IPS-11a (cell line): ENCODE measurements at regions not wholly inside any gene's neighbourhood (a gene's known extent, or its start where the extent isn't known, plus 50 kb on each side); places are given as distances from the start of the nearest gene placed in this dataset.

Experiments
- H3K4me3 ChIP-seq: one replicate; pipeline ENCODE4 v1.5.1; 2013; ENCODE audit warnings: low read depth, low read length, control low read depth

DNA sequence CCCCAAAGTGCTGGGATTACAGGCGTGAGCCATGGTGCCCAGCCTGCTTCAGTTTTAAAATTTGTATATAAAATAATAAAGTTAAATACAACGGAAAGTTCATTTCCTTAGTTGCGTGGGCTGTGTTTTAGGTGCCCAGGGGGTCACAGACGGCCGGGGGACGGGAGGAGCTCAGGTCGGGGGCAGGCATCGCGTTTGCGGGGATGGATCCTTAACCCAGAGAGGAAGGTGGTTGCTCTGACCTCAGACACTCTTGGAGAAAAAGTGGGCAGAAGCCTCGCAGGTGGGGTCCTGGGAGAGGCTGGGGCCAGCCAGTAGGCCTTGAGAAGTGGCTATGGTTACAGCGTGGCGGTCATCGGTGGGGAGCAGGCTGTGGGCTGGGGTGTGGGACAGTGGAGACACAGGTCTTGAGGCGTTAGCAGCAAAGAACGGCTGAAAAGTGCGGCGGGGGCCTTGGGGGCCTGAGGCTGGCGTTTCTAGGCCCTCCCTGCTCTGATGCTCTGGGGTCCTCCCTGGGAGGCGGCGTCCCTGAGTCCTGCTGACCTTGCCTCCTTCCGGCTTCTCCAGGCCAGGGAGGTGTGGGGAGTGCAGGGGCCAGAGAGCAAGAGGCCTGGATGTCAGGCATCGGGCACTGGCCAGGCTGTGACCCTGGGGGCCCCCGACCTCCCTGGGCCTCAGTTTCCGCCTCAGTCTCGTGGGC, 54.4 kb downstream of the UNCX start:
- no peak overlapping the region for H3K4me3 ChIP-seq

DNA sequence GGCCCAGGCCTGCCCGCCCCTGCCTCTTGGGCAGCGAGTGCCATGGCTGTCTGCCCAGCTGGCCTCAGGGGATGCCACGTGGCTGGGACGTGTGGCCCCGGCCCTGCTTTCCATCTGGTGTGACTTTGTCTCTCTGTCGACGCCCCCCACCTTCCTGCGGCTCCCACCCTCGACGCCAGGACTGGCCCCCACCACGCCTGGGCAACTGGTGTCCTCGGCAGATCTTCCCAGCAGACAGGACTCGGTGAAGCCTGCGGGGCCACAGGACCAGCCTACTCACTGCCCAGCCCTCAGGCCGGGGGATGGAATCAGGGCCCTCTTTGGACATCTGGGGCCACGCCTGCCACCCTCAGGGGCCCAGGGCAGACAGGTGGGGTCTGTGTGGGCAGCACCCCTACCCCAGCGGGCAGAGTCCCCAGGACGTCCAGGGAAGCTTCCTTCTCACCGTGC, 55.1 kb downstream of the UNCX start:
- no peak overlapping the region for H3K4me3 ChIP-seq

DNA sequence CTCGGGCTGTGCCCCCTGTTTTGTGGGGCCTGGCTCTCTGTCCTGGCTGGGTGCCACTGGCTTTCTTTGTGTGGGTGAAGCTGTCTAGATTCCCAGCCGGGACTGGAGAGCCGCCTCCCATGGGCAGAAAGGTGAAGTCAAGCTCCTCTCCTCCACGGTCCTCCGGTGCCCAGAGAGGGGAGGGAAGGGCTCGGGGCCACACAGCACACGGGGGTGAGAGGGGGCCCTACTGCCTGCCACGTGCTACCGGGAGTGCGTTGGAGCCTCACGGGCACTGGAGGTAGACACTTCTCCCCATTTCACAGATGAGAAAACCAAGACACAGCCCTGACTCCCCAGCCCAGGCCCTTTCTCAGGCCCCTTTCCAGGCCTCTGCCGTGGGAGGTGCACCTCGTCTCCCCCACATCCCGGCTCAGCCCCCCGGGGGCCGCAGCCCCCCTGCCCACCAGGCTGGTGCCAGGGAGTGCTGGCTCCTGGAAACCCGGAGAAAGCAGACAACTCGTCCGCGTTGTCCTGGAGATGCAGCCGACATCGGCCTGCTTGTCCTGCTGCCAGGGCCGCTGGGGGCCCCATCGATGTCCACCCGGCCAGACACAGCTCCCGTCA, 55.8 kb downstream of the UNCX start:
- H3K4me3 ChIP-seq = no peak overlapping the region

DNA sequence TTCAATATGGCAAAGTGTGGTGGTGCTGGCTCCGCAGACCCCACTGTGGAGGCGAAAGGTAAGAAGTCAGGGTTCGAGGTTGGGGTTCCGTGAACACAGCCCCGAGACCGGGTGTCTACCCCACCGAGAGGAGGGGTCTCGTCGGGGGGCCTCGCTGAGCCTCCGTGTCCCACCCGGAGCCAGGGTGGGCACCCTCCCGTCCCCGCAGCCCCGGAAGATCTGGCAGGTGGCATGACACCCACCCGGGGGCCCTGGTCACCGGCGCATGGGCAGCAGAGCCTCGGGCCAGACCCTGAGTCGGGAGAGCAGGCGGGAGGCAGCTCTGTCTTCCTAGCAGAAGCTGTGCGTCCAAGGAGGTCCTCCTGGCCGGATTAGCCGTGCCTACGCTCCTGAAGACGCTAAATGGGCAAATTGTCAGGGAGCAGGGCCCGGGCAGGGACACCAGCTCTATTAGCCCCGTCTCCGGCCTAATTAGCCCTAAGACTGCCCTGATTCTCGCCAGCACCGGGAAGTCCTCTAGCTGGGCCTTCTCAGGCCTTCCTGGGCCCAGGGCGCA, 56.4 kb downstream of the UNCX start:
- H3K4me3 ChIP-seq = no peak overlapping the region

DNA sequence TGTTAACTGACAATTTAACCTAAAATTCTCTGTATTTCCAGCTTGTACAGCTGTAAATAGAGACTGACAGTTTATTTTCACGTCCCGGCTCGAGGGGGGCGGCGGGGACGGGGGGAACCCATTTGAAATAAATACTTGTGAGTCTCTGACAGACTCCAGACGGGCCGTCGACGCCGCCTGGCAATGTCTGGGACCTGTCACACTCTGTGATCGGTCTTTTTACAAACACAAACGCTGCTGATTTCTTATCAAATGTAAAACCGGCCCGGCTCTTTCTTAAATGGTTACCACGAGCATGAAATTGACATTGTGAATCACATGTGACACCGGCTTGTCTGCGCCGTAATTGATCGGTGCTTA, 57.0 kb downstream of the UNCX start:
- no peak overlapping the region for H3K4me3 ChIP-seq

DNA sequence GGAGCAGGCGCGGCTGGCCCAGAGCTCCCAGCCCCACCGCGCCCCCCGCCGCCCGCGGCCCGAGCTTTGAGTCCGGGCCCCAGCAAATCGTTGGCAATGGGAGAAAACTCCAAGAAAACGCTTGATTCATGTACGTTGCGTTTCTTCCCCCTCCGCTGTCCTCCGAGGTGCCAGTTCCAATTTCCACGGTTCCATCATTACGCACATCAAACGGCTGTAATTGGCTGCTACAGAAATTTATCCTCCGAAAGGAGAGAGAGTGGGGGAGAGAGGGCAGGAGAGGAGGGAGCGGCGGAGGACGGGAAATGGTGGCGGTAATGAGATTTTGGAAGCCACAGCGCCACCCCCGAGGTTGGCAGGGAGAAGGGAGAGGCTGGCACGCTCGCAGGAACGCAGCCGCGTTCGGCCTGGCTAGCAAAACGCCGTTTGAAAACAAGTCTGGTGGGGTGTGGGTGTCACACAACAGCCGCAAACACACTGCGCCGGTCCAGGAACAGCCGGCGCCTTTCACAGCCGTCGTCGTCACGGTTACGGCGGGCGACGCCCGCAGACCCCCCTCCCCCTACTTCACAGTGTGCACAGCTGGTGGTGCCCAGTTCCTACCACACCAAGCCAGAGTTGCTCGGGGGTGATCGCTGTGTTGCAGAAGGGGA, 57.5 kb downstream of the UNCX start:
- H3K4me3 ChIP-seq = no peak overlapping the region

DNA sequence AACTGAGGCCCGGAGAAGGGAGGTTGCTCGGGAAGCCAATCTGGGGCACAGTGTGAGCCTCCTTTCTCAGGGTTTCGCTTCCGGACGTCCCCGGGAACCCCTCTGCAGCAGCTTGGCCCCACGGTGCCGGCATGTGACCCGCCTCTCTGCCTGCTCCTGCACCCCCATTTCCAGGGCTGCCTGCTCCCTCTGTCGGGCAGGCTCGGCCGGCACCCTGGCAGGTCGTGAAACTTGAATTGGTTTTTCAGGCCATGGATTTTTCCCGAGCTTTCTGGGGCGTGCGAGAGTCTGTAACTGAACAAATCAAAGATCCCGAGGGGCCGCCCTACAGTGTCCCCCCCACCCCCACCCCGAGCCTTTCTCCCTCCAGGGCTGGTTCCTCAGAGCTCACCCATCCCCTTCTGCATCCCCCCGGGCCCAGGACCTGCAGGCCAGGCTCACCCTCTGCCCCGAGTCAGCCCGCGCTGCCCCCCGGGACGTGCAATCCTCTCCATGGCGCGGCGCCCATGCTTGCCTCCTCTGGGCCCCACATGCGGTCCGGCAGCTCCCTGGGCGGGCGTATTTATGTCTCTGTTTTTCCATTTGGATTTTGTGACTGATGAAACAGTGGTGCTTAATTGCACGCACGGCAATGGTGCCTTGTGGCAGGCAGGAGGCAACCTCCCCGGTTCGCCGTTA, 58.1 kb downstream of the UNCX start:
- no peak overlapping the region for H3K4me3 ChIP-seq

DNA sequence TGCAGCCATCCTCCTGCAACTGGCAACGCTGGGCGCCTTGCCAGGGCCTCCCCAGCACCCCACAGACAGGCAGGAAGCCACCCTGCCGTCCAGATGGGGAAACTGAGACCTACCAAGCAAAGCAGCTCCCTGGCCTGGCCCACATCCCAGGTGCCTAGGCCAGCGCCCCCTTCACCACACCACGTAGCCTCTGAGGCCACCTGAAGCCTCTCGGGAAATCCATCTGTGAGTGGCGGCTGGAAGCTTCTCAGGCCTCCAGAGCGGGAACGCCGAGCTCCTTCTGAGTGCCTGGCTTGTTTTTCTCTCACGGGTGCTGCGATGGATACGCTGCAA, 58.7 kb downstream of the UNCX start:
- no peak overlapping the region for H3K4me3 ChIP-seq

DNA sequence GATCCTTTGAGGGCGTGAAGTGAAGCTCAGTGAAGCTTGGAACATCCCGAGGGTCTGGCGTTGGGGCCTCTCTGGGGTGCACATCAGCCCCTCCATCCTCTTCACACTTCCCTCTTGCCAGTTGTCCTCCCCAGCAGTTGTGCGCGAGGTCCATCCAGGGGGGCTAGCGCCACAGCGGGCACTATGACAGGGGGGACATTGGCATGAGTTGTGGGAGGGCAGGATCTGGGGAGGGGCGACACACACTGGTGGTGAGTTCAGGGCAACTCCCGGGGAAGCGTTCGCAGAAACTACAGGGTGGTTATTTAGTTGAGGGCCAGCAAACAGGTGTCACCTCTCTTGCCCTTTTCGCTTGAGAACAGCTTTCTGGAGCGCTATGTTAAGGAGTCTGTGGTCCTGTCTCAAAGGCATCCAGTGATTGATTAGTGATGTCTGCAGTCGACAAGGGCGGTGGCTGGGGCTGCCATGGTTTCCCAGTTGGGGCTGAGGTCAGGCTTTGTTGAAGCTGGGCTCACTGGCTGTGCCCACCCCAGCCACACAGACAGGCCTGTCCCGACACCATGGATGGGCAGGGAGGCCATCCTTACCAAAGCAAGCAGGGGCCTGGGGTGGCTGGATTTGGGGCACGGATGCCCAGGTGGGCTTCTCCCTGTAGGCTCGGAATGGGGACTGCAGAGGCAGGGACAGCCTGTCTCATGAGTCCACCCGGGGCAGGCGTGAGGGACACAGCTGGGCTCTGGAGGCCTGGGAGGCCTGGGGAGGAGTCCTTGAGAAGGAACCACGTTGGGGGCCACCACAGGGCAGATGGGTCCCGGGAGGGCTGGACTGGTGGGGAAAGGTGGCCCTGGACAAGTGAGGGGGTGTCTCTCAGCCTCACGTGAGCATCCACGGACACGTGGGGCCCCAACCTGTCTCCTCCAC, 59.4 kb downstream of the UNCX start:
- no peak overlapping the region for H3K4me3 ChIP-seq

DNA sequence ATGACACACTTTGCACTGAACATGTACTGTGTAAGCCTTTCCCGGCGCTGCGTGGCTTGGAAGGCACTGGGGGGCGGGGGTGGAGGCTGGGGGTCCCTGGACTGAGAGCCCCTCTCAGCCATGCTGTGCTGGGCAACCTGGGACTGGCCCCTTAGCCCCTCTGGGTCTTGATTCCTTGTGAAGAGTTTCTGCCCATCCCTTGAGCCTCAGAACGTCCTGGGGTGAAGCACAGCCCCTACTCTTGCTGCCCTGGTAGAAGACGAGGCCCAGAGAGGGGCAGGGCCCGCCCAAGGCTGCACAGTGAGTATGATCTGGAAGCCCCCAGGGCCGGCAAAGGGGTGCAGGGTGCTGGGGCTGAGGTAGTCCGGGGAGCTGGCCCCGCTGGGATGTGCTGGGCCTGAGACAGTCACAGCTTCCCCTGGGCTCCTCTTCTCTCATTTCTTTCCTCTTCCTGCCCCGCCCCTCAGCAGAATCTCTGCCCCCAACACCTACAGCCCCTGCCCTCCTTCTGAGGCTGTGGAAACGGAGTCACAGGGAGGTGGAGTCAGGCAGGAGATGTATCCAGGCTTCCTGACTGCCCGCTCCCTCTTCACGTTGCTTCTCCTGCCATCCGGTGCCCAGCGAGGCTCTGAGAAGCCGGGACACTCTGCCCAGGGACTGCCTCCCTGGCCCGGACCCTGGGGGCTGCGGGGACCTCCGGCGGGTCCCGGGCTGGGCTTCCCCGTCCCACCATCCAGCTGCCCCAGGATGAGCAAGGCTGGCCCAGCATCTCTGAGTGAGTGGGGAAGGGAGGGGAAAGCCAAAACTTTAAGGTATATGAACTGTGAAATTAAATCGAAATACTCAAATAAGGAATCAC, 60.5 kb downstream of the UNCX start:
- no peak overlapping the region for H3K4me3 ChIP-seq

DNA sequence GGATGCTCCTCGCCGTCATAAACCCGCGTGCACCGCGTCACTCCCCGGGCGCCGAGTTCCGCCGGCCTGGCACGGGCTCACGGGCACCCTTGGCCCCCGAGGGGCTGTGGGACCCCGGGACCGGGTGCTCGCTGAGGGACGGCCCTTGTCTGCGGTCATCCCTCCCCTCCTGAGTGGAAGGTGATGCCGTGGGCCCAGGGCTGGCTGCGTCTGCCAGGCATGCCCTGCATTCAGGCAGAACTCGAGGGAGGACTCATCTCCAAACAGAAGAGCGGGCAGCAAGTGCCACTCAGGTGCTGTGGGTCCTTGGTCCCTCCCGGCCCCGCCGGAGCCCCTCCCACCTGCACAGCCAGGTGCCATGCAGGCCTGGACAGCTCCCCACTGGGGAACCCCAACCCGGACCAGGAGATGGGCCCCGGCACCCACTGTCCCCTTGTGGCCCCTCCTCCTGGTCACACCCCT, 61.3 kb downstream of the UNCX start:
- H3K4me3 ChIP-seq = no peak overlapping the region

DNA sequence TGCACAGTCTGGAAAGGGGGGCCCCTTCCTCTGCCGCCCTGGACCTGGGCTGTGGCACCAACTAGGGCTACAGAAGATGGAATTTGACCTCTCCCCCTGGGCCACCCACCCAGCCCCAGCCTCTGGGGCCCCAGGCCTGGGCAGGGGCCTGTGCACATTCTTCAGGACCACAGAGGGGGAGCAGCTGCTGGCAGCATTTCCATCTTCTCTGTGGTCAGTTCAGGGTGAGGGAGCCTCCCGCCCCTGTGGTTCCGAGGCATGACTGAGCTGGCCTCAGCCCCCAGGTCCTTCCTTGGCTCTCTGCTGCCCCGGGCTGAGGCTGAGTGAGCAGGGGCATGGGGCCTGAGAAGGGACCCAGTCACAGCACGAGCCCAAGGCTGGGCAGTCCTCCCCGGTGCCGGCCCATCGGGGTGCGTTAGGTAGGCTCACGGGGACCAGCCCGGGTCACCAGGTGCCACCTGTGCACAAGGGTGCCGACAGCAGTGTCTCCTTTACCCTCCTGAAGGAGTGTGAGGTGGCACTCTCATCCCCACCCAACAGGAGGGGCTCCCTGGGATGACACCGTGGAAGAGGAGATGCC, 63.2 kb downstream of the UNCX start:
- H3K4me3 ChIP-seq = no peak overlapping the region

DNA sequence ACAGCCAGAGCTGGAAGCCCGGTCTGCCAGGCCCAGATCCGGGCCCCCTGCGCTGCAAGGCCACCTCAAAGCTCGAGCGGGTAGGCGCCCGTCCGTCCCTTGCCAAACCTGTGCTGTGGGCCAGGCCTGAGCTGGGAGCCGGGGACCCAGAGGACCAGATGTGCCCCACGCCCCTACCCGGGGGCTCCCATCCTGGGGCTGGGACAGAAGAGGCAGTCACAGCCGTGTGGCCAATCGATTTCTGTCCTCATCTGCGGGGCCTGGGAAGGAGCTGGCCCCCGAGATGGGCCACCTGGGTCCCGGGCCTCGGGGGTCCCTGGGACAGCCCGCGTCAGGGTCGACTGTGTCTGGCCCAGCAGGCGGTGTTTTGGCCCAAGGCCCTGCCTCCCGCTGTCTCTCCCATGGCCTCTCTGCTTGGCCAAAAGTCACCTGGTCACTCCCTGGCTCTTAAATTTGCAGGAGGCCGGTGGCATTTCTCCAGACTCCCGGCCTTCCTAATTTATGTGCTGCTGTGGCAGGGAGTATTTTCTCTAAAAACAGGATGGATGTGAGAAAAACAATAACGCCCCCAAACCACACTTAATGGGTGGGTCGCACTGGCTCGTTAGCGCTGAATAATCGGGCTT, 63.8 kb downstream of the UNCX start:
- H3K4me3 ChIP-seq = no peak overlapping the region

DNA sequence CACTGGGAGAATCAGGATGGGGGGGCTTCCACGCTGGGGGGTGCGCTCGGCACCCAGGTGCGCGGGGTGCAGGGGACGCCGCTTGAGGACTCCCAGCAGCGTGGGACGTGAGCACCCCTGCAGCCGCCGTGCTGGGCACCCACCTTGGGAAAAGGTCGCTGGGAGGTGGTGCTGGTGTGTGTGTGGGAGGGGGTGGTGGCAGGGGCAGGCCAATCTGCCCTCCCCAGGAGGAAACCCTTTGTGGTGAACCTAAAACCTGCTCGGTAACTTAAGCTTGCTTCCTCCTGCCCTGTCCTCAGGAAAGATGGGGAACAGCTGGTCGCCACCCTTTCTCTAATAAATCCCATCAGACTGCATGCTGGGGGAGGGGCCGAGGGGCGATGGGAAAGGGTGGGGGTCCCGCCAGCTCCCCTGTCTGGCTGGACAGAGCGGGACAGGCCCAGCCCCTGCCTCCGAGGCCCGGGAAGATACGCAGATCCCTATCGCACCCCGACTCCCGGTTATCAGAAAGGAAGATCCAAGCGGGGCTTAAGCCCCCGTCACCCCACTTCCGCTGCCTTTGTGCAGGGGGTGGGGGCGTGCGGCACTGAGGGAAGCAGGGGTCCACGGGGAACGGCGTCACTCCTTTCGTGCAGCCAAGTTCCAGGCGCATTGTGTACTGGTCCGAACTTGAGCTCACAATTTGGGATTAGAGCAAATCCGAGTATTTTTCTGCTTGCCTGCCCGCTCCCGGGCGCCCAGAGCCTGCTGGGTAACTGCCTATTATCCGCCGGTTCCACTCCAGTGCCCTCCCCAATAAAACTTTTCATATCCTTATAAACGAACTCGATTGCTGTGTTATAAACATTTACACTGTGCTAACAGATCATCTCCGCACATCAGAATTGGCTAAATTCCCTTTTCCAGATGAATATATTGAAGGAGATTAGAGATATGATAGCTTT, 64.6 kb downstream of the UNCX start:
- no peak overlapping the region for H3K4me3 ChIP-seq

DNA sequence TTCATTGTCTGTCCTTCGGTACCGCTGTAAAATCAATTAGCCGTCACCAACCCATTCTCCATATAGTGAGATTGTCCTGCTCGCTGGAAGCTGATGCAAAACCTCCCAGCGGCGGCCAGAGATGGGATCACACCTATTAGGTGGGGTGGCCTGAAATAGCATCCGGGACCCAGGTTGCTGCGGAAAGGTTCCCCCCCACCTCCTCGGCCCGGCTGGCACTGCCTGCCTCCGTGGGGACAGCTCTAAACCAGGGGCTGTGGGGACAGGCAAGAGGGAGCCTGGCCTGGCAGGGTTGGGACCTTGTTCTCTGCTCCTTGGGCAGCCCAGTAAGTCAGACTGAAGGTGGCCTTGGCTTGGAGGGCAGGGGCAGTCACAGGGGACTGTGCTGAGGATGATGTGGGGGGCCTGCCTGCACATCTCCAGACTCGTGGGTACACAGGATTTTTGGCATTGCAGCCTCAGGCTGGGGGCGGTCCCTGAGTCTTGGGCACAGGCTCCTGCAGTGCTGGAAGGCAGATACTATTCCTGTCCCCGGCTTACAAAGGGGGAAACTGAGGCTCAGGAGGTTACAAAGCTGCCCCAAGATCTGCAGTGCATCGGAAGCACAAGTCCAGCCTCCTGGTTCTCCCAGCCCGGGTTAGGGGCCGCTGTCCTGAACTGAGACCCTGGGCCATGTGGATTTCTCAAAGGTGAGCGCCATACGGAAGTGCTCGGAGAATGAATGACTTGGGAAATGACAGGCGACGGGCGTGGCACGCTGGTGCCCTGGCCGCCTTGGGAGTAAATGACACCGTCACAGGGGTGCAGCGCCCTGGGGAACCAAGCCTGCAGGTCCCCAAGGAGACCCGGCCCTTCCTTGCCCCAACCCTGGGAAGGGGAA, 65.6 kb downstream of the UNCX start:
- H3K4me3 ChIP-seq = no peak overlapping the region

DNA sequence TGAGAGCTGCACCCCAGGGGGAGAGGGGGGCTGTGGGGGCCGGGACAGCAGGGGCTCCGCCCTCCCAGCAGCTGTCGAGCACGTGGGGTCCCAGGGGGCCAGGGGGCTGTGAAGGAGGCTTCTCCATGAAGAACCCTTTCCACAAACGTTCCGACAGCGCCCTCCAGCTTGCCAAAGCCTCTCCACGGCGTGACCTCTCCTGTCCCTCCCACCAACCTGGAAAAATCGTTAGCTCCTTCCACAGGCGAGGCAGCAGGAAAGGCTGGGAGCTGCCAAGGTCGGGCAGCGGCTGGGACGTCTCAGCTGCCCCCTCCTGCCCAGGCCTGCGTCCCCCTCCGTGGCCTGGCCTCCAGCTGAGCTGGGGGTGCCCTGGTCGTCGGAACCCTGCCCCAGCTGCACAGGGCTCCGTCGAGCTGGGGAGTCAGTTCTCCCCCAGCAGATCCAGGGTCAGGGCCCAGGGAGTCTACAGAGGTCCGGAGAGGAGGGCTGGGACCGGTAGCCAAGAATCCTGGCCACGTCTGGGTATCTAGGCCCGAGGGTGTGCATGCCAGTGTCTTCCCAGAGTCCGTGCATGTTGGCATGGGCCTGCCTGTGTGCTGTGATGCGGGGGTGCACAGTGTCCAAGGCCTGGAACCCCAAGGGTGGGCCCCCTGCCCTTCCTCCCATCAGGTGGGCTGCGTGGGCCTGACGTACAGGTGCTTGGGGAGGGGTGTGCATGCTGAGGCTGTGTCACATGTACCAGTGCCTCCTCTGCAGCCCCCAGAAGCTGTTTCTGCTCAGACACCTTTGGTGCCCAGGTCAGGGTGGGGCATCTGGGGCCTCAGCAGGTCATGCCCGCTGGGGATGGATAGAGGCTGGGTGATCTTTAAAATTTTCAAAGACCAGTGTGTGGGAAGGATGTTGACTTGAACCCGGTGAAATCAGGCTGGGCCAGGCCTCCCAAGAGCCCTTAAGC, 66.5 kb downstream of the UNCX start:
- no peak overlapping the region for H3K4me3 ChIP-seq
